ENCODE measurements at regions not wholly inside any gene's neighbourhood (a gene's known extent, or its start where the extent isn't known, plus 50 kb on each side); places are given as distances from the start of the nearest gene placed in this dataset.

DNA sequence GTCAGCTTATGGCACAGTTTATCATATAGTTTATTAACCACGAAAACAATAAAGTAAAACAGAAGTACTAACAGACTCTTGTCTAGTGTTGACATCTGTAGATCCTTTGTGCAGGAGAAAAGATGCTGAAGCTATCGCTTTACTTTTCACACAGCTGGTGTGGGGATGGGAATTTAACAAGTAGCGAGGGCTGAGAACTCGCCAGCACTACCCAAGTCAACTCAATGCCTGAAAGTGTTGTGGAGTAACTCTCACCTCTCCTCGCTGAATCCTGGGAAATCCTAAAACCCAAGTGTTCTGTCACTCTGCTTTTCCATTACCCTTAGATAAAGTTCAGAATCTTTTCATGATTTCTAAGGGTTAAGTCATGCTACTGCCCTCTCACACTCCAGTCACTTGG lies 264.2 kb downstream of the BMP4 start:
- TF ChIP-seq, protein P1, sequence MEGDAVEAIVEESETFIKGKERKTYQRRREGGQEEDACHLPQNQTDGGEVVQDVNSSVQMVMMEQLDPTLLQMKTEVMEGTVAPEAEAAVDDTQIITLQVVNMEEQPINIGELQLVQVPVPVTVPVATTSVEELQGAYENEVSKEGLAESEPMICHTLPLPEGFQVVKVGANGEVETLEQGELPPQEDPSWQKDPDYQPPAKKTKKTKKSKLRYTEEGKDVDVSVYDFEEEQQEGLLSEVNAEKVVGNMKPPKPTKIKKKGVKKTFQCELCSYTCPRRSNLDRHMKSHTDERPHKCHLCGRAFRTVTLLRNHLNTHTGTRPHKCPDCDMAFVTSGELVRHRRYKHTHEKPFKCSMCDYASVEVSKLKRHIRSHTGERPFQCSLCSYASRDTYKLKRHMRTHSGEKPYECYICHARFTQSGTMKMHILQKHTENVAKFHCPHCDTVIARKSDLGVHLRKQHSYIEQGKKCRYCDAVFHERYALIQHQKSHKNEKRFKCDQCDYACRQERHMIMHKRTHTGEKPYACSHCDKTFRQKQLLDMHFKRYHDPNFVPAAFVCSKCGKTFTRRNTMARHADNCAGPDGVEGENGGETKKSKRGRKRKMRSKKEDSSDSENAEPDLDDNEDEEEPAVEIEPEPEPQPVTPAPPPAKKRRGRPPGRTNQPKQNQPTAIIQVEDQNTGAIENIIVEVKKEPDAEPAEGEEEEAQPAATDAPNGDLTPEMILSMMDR (IDR thresholded peaks at IDR 0.05; ENCODE audit: low read depth, low read length, poor library complexity, severe bottlenecking) = no peak
- TF ChIP-seq EZH2phosphoT487 (IDR thresholded peaks at IDR 0.05; ENCODE audit: borderline replicate concordance, low read length) = no peak

Data from DOHH2 (cell line).